WTC11 (cell line): ENCODE measurements at regions not wholly inside any gene's neighbourhood (a gene's known extent, or its start where the extent isn't known, plus 50 kb on each side); places are given as distances from the start of the nearest gene placed in this dataset.

Source experiments
- AFF4 ChIP-seq: sonication (generic); formaldehyde crosslinking; IDR thresholded peaks from 2 replicates; pipeline ENCODE4 v1.8.1; 2023; ENCODE audit warnings: mild to moderate bottlenecking, missing genetic modification reagents, borderline replicate concordance
- ATF6 ChIP-seq: sonication (generic); formaldehyde crosslinking; IDR thresholded peaks from 2 replicates; pipeline ENCODE4 v1.8.1; 2023; ENCODE audit warnings: mild to moderate bottlenecking, missing genetic modification reagents
- CREM ChIP-seq: sonication (generic); formaldehyde crosslinking; IDR thresholded peaks from 2 replicates; pipeline ENCODE4 v1.8.1; 2022; ENCODE audit warnings: mild to moderate bottlenecking, missing genetic modification reagents, moderate library complexity
- CTCF ChIP-seq: fragments of 200-600 bp; IDR thresholded peaks from 2 replicates; pipeline ENCODE4 v1.8.0; 2022; ENCODE audit warnings: antibody characterized with exemption
- E2F4 ChIP-seq: sonication (generic); formaldehyde crosslinking; IDR thresholded peaks from 2 replicates; pipeline ENCODE4 v1.8.1; 2022; ENCODE audit warnings: low read depth, mild to moderate bottlenecking, moderate library complexity, missing genetic modification reagents, borderline replicate concordance
- MLX ChIP-seq: sonication (generic); formaldehyde crosslinking; IDR thresholded peaks from 2 replicates; pipeline ENCODE4 v1.8.1; 2023; ENCODE audit warnings: mild to moderate bottlenecking, missing genetic modification reagents, moderate library complexity
- SP1 ChIP-seq: sonication (generic); formaldehyde crosslinking; conservative IDR thresholded peaks from 2 replicates; pipeline ENCODE4 v1.8.1; 2022; ENCODE audit warnings: missing genetic modification reagents
- USF1 ChIP-seq: sonication (generic); formaldehyde crosslinking; IDR thresholded peaks from 2 replicates; pipeline ENCODE4 v1.8.0; 2022; ENCODE audit warnings: mild to moderate bottlenecking, missing genetic modification reagents
- ZNF121 ChIP-seq: sonication (generic); formaldehyde crosslinking; IDR thresholded peaks from 2 replicates; pipeline ENCODE4 v1.8.0; 2023; ENCODE audit warnings: missing genetic modification reagents
- ZNF423 ChIP-seq: fragments of 250-450 bp; sonication (Bioruptor Pico); IDR thresholded peaks from 2 replicates; pipeline ENCODE4 v2.1.2; 2022; ENCODE audit warnings: mild to moderate bottlenecking, moderate library complexity
- ZNF512 ChIP-seq: sonication (generic); formaldehyde crosslinking; IDR thresholded peaks from 2 replicates; pipeline ENCODE4 v1.8.1; 2022; ENCODE audit warnings: missing genetic modification reagents, borderline replicate concordance

- no peak for TF ChIP-seq E2F4 (CRISPR knock-in tag)
- no peak for TF ChIP-seq MLX
- no peak for TF ChIP-seq ZNF512 (CRISPR knock-in tag)
- TF ChIP-seq ZNF423 (CRISPR knock-in tag) = no peak
- TF ChIP-seq USF1 (CRISPR knock-in tag) = no peak
- no peak for TF ChIP-seq ATF6 (CRISPR knock-in tag)
- TF ChIP-seq AFF4 = no peak
- TF ChIP-seq CTCF = no peak
- no peak for TF ChIP-seq CREM (CRISPR knock-in tag)
- TF ChIP-seq ZNF121 (CRISPR knock-in tag) = no peak
- TF ChIP-seq SP1 (CRISPR knock-in tag) = no peak
Measured at GRCh38 chr1:197987294-197987693, 70.1 kb downstream of the LHX9 start.
